ENCODE measurements at regions not wholly inside any gene's neighbourhood (a gene's known extent, or its start where the extent isn't known, plus 50 kb on each side); places are given as distances from the start of the nearest gene placed in this dataset.

DNA sequence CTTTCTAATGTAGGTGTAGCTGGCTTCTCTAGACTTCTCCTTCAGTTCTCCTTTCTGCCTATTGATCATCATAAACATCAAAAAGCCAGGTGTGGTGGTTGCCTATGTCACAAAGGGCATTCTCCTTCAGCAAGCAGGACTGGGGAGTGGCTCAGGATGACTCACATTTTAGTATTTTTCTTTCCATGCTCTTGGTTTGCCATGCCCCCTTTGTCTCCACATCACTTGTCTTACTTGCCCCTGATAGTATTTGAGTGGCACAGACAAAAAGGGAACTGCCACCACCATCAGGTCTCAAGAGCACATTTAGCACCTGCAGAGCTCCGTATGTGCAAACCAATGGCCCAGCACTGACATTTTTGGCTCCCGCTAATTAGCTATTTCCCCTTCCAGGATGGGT, 698.8 kb downstream of the DHX35 start:
- TF ChIP-seq, protein P1, sequence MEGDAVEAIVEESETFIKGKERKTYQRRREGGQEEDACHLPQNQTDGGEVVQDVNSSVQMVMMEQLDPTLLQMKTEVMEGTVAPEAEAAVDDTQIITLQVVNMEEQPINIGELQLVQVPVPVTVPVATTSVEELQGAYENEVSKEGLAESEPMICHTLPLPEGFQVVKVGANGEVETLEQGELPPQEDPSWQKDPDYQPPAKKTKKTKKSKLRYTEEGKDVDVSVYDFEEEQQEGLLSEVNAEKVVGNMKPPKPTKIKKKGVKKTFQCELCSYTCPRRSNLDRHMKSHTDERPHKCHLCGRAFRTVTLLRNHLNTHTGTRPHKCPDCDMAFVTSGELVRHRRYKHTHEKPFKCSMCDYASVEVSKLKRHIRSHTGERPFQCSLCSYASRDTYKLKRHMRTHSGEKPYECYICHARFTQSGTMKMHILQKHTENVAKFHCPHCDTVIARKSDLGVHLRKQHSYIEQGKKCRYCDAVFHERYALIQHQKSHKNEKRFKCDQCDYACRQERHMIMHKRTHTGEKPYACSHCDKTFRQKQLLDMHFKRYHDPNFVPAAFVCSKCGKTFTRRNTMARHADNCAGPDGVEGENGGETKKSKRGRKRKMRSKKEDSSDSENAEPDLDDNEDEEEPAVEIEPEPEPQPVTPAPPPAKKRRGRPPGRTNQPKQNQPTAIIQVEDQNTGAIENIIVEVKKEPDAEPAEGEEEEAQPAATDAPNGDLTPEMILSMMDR (conservative IDR thresholded peaks at IDR 0.05; ENCODE audit: low read depth in 2 of 2) = no peak
- TF ChIP-seq CREB1 (CRISPR knock-in tag; IDR thresholded peaks at IDR 0.05; ENCODE audit: low read depth) (no peak), JUNB (IDR thresholded peaks at IDR 0.05; ENCODE audit: unreplicated experiment) (no peak), EZH2 (IDR thresholded peaks at IDR 0.05; ENCODE audit: low read depth, unreplicated experiment) (no peak), EZH2phosphoT487 (IDR thresholded peaks at IDR 0.05; ENCODE audit: unreplicated experiment) (no peak), POLR2AphosphoS5 (IDR thresholded peaks at IDR 0.05; ENCODE audit: low read depth) (no peak), STAT1 (IDR thresholded peaks at IDR 0.05; ENCODE audit: unreplicated experiment) (no peak), ZNF114 (CRISPR knock-in tag; IDR thresholded peaks at IDR 0.05) (no peak)
- TF ChIP-seq, protein P2, sequence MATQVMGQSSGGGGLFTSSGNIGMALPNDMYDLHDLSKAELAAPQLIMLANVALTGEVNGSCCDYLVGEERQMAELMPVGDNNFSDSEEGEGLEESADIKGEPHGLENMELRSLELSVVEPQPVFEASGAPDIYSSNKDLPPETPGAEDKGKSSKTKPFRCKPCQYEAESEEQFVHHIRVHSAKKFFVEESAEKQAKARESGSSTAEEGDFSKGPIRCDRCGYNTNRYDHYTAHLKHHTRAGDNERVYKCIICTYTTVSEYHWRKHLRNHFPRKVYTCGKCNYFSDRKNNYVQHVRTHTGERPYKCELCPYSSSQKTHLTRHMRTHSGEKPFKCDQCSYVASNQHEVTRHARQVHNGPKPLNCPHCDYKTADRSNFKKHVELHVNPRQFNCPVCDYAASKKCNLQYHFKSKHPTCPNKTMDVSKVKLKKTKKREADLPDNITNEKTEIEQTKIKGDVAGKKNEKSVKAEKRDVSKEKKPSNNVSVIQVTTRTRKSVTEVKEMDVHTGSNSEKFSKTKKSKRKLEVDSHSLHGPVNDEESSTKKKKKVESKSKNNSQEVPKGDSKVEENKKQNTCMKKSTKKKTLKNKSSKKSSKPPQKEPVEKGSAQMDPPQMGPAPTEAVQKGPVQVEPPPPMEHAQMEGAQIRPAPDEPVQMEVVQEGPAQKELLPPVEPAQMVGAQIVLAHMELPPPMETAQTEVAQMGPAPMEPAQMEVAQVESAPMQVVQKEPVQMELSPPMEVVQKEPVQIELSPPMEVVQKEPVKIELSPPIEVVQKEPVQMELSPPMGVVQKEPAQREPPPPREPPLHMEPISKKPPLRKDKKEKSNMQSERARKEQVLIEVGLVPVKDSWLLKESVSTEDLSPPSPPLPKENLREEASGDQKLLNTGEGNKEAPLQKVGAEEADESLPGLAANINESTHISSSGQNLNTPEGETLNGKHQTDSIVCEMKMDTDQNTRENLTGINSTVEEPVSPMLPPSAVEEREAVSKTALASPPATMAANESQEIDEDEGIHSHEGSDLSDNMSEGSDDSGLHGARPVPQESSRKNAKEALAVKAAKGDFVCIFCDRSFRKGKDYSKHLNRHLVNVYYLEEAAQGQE (IDR thresholded peaks at IDR 0.05; ENCODE audit: unreplicated experiment) = no peak
- TF ChIP-seq, protein P3, sequence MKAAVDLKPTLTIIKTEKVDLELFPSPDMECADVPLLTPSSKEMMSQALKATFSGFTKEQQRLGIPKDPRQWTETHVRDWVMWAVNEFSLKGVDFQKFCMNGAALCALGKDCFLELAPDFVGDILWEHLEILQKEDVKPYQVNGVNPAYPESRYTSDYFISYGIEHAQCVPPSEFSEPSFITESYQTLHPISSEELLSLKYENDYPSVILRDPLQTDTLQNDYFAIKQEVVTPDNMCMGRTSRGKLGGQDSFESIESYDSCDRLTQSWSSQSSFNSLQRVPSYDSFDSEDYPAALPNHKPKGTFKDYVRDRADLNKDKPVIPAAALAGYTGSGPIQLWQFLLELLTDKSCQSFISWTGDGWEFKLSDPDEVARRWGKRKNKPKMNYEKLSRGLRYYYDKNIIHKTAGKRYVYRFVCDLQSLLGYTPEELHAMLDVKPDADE (IDR thresholded peaks at IDR 0.05) = no peak
- TF ChIP-seq, protein P4, sequence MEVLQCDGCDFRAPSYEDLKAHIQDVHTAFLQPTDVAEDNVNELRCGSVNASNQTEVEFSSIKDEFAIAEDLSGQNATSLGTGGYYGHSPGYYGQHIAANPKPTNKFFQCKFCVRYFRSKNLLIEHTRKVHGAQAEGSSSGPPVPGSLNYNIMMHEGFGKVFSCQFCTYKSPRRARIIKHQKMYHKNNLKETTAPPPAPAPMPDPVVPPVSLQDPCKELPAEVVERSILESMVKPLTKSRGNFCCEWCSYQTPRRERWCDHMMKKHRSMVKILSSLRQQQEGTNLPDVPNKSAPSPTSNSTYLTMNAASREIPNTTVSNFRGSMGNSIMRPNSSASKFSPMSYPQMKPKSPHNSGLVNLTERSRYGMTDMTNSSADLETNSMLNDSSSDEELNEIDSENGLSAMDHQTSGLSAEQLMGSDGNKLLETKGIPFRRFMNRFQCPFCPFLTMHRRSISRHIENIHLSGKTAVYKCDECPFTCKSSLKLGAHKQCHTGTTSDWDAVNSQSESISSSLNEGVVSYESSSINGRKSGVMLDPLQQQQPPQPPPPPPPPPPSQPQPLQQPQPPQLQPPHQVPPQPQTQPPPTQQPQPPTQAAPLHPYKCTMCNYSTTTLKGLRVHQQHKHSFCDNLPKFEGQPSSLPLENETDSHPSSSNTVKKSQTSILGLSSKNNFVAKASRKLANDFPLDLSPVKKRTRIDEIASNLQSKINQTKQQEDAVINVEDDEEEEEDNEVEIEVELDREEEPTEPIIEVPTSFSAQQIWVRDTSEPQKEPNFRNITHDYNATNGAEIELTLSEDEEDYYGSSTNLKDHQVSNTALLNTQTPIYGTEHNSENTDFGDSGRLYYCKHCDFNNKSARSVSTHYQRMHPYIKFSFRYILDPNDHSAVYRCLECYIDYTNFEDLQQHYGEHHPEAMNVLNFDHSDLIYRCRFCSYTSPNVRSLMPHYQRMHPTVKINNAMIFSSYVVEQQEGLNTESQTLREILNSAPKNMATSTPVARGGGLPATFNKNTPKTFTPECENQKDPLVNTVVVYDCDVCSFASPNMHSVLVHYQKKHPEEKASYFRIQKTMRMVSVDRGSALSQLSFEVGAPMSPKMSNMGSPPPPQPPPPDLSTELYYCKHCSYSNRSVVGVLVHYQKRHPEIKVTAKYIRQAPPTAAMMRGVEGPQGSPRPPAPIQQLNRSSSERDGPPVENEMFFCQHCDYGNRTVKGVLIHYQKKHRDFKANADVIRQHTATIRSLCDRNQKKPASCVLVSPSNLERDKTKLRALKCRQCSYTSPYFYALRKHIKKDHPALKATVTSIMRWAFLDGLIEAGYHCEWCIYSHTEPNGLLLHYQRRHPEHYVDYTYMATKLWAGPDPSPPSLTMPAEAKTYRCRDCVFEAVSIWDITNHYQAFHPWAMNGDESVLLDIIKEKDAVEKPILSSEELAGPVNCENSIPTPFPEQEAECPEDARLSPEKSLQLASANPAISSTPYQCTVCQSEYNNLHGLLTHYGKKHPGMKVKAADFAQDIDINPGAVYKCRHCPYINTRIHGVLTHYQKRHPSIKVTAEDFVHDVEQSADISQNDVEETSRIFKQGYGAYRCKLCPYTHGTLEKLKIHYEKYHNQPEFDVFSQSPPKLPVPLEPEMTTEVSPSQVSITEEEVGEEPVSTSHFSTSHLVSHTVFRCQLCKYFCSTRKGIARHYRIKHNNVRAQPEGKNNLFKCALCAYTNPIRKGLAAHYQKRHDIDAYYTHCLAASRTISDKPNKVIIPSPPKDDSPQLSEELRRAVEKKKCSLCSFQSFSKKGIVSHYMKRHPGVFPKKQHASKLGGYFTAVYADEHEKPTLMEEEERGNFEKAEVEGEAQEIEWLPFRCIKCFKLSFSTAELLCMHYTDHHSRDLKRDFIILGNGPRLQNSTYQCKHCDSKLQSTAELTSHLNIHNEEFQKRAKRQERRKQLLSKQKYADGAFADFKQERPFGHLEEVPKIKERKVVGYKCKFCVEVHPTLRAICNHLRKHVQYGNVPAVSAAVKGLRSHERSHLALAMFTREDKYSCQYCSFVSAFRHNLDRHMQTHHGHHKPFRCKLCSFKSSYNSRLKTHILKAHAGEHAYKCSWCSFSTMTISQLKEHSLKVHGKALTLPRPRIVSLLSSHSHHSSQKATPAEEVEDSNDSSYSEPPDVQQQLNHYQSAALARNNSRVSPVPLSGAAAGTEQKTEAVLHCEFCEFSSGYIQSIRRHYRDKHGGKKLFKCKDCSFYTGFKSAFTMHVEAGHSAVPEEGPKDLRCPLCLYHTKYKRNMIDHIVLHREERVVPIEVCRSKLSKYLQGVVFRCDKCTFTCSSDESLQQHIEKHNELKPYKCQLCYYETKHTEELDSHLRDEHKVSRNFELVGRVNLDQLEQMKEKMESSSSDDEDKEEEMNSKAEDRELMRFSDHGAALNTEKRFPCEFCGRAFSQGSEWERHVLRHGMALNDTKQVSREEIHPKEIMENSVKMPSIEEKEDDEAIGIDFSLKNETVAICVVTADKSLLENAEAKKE (CRISPR knock-in tag; IDR thresholded peaks at IDR 0.05) = no peak
